Suppressor macrophage treated with lipopolysaccharide for 1 hour (primary cell): ENCODE measurements at regions not wholly inside any gene's neighbourhood (a gene's known extent, or its start where the extent isn't known, plus 50 kb on each side); places are given as distances from the start of the nearest gene placed in this dataset.
"Not testable (repeated sequence)": the region's sequence is repeated elsewhere in the genome, so short reads cannot be mapped to it uniquely, and the experiment has no call there.

ENCODE experiments used
- DNase-seq, 3 donors: peaks; one replicate each; pipeline ENCODE4 v3.0.0-alpha.2; 2020 to 2022

DNA sequence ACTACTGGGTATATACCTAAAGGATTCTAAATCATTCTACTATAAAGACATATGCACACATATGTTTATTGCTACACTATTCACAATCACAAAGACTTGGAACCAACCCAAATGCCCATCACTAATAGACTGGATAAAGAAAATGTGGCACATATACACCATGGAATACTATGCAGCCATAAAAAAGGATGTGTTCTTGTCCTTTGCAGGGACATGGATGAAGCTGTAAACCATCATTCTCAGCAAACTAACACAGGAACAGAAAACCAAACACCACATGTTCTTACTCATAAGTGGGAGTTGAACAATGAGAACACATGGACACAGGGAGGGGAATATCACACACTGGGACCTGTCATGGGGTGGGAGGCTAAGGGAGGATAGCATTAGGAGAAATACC, 249.0 kb downstream of the SLCO4C1 start:
- DNase-seq, result not testable (repeated sequence)

DNA sequence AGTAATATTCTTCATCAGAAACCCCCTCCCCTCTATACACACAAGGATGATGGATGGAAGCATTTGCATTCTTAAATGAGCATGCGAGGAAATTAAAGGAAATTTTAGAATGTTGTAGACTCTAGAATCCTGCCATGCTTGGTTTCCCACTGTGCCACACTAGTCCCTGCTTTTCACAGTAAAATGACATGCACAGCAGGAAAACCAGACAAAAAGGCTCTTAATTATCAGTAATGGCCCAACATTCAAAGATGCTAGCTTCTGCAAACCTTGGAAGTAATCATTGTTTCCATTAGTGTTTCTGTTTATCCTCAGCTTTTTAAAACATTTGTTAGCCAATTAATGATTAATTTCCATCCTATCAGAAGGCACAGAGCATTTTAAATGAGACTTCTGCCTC, 255.8 kb downstream of the SLCO4C1 start:
- no peak for DNase-seq

- DNase-seq, result no peak
These were observed 259.2 kb downstream of the SLCO4C1 start for GRCh38 chr5:102036927-102037326.

GRCh38 chr5:102031711-102032110, 264.4 kb downstream of the SLCO4C1 start:
- no peak for DNase-seq

DNA sequence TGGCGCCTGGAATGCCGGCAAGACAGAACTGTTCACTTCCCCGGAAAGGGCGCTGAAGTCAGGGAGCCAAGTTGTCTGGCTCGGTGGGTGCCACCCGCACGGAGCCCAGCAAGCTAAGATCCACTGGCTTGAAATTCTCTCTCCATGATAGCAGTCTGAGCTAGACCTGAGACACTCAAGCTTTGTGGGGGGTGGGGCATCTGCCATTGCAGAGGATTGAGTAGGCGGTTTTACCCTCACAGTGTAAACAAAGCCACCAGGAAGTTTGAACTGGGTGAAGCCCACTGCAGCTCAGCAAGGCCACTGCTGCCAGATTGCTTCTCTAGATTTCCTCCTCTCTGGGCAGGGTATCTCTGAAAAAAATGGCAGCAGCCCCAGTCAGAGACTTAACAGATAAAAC, 277.4 kb downstream of the SLCO4C1 start:
- no peak for DNase-seq

GRCh38 chr5:102018279-102018678, 277.8 kb downstream of the SLCO4C1 start:
- DNase-seq, result no peak

DNA sequence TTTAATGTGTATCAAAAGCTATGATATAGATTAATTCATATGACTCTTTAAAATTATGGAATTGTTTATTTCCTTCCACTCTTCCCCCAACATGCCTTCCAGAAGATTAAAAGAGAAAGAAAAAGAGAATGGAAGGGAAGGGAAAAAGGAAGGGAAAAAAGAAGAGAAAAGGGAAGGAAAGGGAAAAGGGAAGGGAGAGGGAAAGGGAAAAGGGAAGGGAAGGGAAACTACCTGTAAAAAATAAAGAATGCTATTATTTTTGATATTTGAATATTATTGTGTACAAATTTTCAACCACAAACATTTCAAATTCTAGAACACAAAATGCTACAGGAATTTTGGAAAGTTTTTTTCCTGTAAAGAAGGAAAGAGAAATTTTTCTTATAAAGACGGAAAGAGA, 281.7 kb downstream of the SLCO4C1 start:
- DNase-seq, result no peak

DNA sequence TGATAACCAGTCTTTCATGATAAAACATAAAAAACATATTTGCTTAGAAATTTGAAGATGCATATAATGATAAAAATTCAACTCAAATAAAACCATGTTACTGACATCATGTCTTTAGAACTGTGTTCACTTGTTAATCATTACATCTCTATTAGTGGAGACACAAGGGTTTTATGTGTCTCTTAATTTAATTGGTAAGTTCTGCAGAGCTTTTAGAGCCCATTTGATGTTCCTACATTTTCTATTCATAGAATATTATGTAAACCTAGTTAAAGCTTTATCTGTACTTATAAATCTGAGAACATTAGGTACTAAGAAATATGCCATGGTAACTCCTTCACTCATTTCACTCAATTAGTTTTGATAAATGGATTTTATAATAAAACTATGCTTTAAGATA, 285.4 kb downstream of the SLCO4C1 start:
- no peak for DNase-seq

DNA sequence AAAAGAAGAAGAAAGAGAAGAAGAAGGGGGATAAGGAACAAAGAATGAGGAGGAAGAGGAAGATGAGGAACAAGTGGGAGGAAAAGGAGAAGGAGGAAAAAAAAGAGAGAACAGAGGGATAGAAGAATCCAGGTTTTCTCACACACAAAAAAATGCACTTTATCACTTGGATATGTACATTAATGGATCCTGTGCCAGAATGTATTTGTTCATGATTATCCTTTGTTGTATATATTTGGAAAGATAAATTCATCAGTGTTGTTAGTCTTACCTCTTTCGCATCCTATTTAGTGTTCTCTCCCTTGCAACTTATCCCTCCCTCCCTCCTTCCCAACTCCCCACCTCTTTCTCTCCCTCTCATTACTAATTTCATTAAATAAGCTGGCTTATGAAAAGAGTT, 298.8 kb downstream of the SLCO4C1 start:
- no peak for DNase-seq

DNA sequence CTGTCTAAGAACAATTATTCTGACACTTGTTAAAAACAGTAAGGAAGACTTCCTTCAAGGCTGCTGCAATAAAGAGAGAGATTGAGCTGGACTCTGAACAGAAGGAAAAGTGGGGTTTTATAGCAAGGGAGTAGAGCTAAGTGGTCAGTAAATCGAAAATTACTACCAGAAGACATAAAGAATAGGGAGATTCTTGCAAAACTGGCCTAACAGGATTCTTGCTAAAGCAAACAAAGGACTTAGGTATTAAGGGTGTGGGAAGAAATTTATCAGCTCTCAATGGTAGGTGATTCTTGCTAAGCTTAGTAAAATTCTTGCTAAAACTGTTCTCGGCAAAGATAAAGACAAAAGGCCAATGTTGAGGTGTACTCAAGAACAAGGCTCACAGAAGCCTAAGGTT, 300.5 kb downstream of the SLCO4C1 start:
- no peak for DNase-seq

DNA sequence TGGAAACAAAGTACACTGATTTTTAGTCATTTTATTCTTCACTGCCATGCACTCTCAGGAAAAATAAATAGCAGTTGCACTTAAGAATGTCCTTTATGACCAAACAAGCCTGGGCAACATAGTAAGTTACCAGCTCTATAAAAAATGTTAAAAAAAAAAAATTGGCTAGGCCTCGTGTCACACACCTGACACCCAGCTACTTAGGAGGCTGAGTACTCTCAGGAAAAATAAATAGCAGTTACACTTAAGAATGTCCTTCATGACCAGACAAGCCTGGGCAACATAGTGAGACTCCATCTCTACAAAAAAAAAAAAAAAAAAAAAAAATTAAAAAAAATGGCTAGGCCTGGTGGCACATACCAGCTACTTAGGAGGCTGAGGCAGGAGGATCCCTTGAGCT, 304.6 kb downstream of the SLCO4C1 start:
- DNase-seq, result no peak

- DNase-seq, result no peak
These were observed 306.4 kb downstream of the SLCO4C1 start for GRCh38 chr5:101989659-101990058.

GRCh38 chr5:101977729-101978345, 318.2 kb downstream of the SLCO4C1 start:
- DNase-seq, result peak; percentile 53 to 73 (median 57)

DNA sequence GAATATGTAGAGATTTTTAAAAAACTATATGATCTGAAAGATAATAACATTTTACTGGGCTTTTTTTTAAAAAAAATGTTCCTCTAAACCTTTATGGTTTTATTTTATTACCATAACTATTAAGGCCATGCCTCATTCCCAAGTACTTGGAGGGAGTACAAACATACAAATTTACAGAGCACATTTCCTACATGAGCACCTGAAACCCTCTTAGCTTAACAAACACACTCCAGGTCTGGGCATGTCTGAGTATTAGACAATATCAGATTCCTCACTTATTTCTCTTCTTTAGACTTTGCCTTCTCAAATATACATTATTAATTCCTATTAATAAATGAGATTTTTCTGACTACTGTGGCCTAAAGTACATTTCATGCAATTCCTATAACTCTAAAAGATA, 319.2 kb downstream of the SLCO4C1 start:
- DNase-seq, result no peak

GRCh38 chr5:101969742-101970141, 326.3 kb downstream of the SLCO4C1 start:
- DNase-seq, result no peak

DNA sequence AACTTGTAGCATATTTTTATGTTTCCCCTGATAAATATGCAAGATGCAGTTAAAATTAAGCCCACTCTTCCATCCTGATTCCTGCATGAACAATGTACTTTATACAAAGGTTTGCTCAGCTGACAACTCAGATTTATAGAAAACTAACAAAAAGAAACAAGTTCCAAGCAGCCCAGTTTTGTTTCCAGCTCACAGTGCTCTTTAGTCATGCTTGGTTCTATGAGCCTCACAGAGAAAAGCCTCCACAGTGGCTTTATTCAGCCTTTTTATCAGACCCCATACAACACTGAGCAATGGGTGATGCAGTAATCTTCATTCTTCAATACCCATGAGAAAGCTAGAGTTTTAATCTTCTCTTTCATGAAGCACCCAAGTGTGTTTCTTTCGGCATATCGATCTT, 329.6 kb downstream of the SLCO4C1 start:
- DNase-seq, result no peak

DNA sequence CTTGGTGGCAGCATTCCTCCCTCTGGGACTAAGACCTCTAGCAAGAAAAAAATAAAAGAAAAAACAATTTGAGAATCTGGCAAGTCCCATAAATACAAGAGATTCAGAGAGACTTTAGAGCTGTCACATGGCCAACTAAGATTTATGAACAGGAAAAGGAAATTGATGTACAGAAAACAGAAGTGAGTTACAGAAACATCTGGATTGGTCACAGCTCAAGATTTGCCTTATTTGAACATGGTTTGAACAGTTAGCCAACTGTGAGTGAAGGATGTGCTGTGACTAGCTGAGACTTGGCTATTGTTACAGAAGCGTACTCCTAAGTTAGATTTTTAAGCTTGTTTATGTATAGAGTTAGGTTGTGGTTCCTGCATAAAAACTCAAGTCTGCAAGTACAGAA, 340.2 kb downstream of the SLCO4C1 start:
- no peak for DNase-seq

- no peak for DNase-seq
These were observed 346.1 kb downstream of the SLCO4C1 start for GRCh38 chr5:101950019-101950418.

DNA sequence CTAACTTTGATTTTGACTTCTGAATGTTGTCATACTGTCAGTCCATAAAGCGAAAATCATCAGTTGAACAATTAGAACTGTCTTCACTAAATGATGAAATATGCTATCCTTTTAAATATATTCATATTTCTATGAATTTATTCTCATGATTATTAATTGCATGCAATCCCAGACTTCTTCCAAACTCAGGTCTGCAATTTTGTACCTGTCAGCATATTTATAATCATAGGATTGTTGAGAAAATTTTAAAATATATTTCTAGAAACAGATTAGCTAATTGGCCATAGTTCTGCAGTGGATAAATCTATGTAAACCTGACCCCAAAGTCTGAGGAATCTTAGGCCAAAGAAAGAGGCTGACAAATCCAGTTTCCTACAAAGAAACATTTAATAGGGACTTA, 347.5 kb downstream of the SLCO4C1 start:
- DNase-seq, result no peak

- peak; percentile 45 to 57 (median 46) for DNase-seq
These were observed 352.3 kb downstream of the SLCO4C1 start for GRCh38 chr5:101943784-101944183.

- DNase-seq, result peak; percentile 49 to 67 (median 65)
These were observed 353.7 kb downstream of the SLCO4C1 start for GRCh38 chr5:101942321-101942882.

GRCh38 chr5:101937041-101937440, 359.0 kb downstream of the SLCO4C1 start:
- no peak for DNase-seq

GRCh38 chr5:101935086-101935485, 361.0 kb downstream of the SLCO4C1 start:
- DNase-seq, result no peak

- DNase-seq, result no peak
These were observed 363.5 kb downstream of the SLCO4C1 start for GRCh38 chr5:101932599-101932998.

- no peak for DNase-seq
These were observed 366.5 kb downstream of the SLCO4C1 start for GRCh38 chr5:101929628-101930027.
